Motor neuron (in vitro differentiated cells): ENCODE measurements at regions not wholly inside any gene's neighbourhood (a gene's known extent, or its start where the extent isn't known, plus 50 kb on each side); places are given as distances from the start of the nearest gene placed in this dataset.

Experiments used
- ATAC-seq, 8 experiments: fragments of 200-7000 bp; cut with Tn5 transposase; replicated peaks in 6 of 8; 2 replicates each; pipeline ENCODE4 v1.8.0; 2021; ENCODE audit warnings: mild to moderate bottlenecking in 8 of 8, moderate library complexity in 8 of 8
- H3K27ac ChIP-seq, 2 donors: fragments of 250-450 bp; sonication (Bioruptor Pico); 2 replicates each; pipeline ENCODE4 v1.9.0; 2021; ENCODE audit warnings: antibody characterized with exemption in 2 of 2, mild to moderate bottlenecking in 2 of 2, moderate library complexity in 1 of 2
- H3K4me1 ChIP-seq, 2 donors: fragments of 250-450 bp; sonication (Bioruptor Pico); replicated peaks in 1 of 2; 2 replicates each; pipeline ENCODE4 v1.6.1; 2021; ENCODE audit warnings: antibody characterized with exemption in 2 of 2, mild to moderate bottlenecking in 2 of 2, moderate library complexity in 1 of 2
- H3K4me3 ChIP-seq, 5 donors: fragments of 250-450 bp; sonication (Bioruptor Pico); 2 replicates each; pipeline ENCODE4 v1.9.0; 2021; ENCODE audit warnings: antibody characterized with exemption in 5 of 5, mild to moderate bottlenecking in 5 of 5, moderate library complexity in 4 of 5
- WGBS, 10 experiments: fragments of 450-650 bp; shearing (Covaris generic); methylation state at CpG; one replicate each; pipeline ENCODE4 v1.0.0; 2022; 5-methylcytosine and 5-hydroxymethylcytosine counted together
- in situ Hi-C, 9 experiments: fragments of 400-800 bp; cut with MboI; loops; one replicate each; pipeline ENCODE4 v1.15.0; 2021; ENCODE audit warnings: low sequenced_read_pairs in 9 of 9, low pct_unique_long_range_greater_than_20kb in 2 of 9; ENCODE audit not compliant: unreplicated experiment in 9 of 9

DNA sequence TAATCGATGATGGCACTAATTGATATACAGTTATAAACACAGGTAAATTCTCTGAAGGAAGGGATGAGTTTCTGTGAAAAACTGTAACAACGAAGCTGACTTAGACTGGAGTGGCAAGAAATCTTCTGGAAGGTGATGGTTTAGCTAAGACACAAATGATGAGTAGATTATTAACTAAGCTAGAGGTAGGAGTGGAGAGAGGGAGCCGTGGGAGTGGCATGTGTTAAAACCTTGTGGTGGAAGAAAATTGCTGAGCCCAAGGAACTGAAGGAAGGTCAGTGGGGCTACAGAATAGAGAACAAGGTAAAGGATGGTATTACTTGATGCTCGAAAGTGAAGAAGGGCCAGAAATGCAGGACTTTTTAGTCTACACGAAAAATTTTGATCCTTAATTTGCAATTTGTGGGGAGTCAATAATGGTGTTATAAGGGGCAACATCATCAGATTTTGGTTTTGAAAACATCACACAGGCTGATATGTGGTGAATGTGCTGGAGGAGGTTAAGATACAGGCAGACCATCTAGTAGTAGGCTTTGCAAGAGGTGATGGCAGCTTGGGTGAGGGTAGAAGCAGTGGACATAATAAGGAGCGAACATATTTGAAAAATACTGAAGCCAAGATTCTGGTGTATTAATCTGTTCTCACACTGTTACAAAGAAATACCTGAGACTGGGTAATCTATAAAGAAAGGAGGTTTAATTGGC is 93.8 kb downstream of the S1PR1 start:
- in situ Hi-C loops, result no loop called here
- WGBS, 10 experiments, result 25 to 100% (median 67%) methylated on average over 2 to 6 of the region's 6 CpGs
- Histone ChIP-seq H3K4me3 (no peak overlapping the region), H3K27ac (no peak overlapping the region), H3K4me1 (peaks cover 13 to 18% of the 10 kb centered on the region in 2 donors)
- ATAC-seq, result no peak

DNA sequence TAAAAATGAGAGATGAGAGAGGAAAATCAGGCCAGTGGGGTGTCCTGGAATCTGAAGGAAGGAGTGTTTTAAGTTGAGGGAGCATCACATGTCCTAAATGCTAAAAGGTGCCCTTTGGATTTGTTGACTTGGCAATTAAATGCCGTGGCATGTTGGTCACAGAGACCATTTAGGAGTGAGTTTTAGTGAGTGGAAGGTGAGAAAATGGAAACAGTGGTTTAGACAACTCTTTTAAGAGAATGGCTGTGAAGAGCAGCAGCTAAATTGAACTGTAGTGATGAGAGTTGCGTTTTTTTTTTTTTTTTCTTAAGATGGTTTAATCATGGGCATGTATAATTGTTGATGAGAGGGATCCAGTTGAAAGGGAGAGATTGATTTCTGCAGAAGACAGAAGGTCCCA is 95.0 kb downstream of the S1PR1 start:
- no peak overlapping the region for H3K4me3 ChIP-seq
- H3K27ac ChIP-seq, result no peak overlapping the region
- in situ Hi-C loops, result no loop called here
- ATAC-seq, result no peak
- WGBS, 10 experiments, result 17 to 100% (median 89%) methylated on average over 1 to 2 of the region's 2 CpGs; no CpG with 5 or more reads in 2 of the 10 experiments
- H3K4me1 ChIP-seq, result peaks cover 13 to 15% of the 10 kb centered on the region in 2 donors

DNA sequence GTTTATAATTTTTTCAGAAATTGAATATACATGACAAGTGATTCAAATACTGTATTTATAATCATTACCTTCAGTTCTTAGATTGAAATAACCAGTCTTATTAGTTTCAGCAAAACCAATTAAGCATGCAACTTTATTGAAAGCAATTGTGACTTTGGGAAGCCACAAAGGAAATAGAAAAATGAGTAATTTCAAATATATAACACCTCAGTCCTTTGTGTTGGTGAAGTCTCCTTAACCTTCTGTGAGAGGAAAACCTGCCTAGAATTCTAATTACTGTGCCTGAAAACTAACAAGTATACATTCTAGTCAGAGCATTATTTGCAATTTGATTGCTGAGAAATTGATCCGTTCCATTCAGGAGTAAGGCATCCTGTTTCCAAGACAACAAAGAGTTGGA is 95.8 kb downstream of the S1PR1 start:
- in situ Hi-C loops, result no loop called here
- Histone ChIP-seq H3K27ac (no peak overlapping the region), H3K4me3 (no peak overlapping the region), H3K4me1 (peaks cover 13 to 15% of the 10 kb centered on the region in 2 donors)
- WGBS, 10 experiments, result 0 to 85% (median 27%) methylated on average over 1 of the region's 1 CpG; no CpG with 5 or more reads in 2 of the 10 experiments
- ATAC-seq, result peak in 2 of 8 experiments; percentile 34 to 38

DNA sequence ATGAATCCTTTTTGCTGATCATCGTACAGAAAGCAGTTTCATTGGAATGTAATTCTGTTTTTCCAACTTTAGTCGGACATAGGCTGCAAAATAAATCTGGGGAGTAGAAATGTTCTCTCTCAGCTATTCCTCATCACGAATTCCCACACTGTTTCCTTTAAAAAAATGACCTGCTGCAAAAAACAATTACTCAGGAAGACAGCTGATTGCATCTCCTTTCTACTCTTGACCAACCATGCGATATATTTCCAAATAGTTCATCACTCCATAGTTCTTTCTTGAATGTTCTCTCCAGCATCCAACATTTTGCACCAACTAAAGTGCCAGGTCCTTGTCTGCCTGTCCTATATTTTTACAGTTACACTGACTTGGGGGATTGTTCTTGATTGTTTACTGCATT is 96.4 kb downstream of the S1PR1 start:
- Histone ChIP-seq H3K4me3 (no peak overlapping the region), H3K27ac (no peak overlapping the region), H3K4me1 (peaks cover 13 to 15% of the 10 kb centered on the region in 2 donors)
- WGBS, 10 experiments, result 0 to 94% (median 80%) methylated on average over 1 to 4 of the region's 4 CpGs
- in situ Hi-C loops, result no loop called here
- ATAC-seq, result no peak

DNA sequence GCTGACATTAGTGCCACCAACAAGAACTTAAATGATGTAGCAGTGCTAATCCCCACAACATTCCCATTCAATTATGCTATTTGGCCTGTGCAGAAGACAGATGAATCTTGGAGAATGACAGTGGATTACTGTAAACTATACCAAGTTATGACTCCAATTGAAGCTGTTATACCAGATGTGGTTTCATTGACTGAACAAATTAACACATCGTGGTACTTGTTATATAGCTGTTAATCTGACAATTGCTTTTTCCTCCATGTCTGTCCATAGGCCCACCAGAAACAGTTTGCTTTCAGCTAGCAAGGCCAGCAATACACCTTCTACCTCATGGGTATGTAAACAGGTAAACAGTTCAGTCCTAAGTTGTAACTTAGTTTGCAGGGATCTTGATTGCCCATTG is 101.1 kb downstream of the S1PR1 start:
- WGBS, 10 experiments, result 0 to 100% (median 50%) methylated on average over 1 of the region's 1 CpG; no CpG with 5 or more reads in 4 of the 10 experiments
- Histone ChIP-seq H3K27ac (no peak overlapping the region), H3K4me3 (no peak overlapping the region), H3K4me1 (peaks cover 5 to 8% of the 10 kb centered on the region in 2 donors)
- no peak for ATAC-seq
- in situ Hi-C loops, result no loop called here

DNA sequence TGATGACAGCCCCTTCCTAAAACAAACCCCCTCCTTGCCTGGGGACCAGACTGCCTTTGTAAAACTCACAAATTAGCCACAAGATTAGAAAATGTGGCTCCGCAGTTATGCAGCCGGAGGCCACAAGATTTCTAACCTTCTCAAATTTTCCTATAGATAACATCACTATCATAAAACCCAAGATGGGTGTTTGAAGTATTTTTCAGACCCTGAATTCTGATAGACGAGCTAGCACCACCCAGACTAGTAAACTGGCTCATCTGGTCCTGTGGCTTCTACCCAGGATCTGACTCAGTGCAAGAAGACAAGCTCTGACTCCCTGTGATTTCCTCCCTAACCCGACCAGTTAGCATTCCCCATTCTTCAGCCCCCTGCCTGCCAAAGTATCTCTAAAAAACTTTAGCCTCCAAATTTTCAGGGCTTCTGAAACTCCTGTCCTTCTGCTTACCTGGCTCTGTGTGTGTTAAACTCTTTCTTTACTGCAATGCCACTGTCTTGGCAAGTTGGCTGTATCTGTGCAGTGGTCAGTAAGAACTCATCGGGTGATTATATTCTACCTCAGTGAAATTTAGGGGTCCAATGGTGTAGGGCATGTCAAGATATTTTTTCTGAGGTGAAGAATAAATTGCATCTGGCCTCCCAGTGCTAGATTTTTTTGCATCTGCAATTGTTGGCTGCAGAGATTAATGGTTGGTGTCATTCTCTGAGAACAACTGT is 102.1 kb downstream of the S1PR1 start:
- WGBS, 10 experiments, result 17 to 89% (median 47%) methylated on average over 1 to 5 of the region's 5 CpGs; no CpG with 5 or more reads in 1 of the 10 experiments
- in situ Hi-C loops, result no loop called here

DNA sequence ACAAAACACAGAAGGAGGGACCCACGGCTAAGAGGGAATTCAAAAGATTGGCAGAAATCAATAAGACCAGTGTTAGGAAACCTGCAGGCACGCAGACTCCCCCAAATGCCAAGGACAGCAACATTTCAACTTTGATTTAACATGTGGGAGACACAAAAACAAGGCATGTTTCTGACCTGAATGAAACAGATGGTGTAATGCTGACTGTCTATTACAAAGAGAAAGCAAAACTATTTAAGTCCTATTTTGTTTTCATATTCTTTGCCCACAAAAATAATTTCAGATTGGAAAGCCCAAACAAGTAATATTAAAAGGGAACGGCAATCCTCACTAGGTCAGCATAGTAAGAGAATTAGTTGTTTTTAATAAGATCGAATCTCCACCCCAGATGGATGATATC is 107.9 kb downstream of the S1PR1 start:
- Histone ChIP-seq H3K27ac (no peak overlapping the region), H3K4me1 (peaks cover 0 to 10% of the 10 kb centered on the region in 2 donors), H3K4me3 (no peak overlapping the region)
- 0 to 80% (median 40%) methylated on average over 2 to 4 of the region's 4 CpGs for WGBS, 10 experiments
- in situ Hi-C loops, result no loop called here
- peak in 3 of 8 experiments; percentile 10 to 53 (median 47) for ATAC-seq

More for the DNA sequence above, 102.1 kb downstream of the S1PR1 start:
- H3K27ac ChIP-seq, result no peak overlapping the region
- ATAC-seq, result no peak
- no peaks in the 10 kb centered on the region for H3K4me1 ChIP-seq
- no peak overlapping the region for H3K4me3 ChIP-seq

DNA sequence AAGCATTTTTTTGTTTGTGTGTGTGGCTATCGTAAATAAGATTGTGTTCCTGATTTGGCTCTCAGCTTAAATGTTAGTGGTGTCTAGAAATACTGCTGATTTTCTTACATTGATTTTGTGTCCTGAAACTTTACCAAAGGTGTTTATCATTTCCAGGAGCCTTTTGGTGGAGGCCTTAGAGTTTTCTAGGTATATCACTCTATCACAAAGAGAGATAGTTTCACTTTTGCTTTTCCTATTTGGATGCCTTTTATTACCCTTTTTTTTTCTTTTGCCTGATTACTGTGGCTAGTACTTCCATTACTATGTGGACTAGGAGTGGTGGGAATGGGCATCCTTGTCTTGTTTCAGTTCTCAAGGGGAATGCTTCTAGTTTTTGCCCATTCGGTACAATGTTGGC is 109.6 kb downstream of the S1PR1 start:
- Histone ChIP-seq H3K27ac (no peak overlapping the region), H3K4me1 (peaks cover 0 to 10% of the 10 kb centered on the region in 2 donors), H3K4me3 (no peak overlapping the region)
- WGBS, 10 experiments, result 45 to 100% (median 93%) methylated on average over 1 to 2 of the region's 2 CpGs; no CpG with 5 or more reads in 2 of the 10 experiments
- no peak for ATAC-seq
- in situ Hi-C loops, result no loop called here

DNA sequence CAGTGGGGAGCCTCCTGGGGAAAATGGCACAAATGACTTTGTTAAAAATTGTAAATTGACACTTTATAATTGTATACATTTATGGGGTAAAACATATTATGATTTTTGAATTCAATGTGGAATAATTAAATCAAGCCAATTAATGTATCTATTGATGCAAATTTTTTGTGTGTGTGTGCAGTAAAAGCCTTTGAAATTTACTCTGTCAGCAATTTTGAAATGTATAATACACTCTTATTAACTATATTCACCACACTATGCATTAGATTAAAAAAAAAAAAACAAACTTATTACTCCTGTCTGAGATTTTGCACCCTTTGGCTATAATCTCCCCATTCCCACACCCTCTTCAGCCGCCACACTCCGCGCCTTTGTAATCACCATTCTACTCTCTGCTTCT is 119.2 kb downstream of the S1PR1 start:
- Histone ChIP-seq H3K4me1 (peaks cover 0 to 3% of the 10 kb centered on the region in 2 donors), H3K27ac (no peak overlapping the region), H3K4me3 (no peak overlapping the region)
- 77 to 100% (median 94%) methylated on average over 1 to 3 of the region's 3 CpGs for WGBS, 10 experiments
- no peak for ATAC-seq
- in situ Hi-C loops, result no loop called here

DNA sequence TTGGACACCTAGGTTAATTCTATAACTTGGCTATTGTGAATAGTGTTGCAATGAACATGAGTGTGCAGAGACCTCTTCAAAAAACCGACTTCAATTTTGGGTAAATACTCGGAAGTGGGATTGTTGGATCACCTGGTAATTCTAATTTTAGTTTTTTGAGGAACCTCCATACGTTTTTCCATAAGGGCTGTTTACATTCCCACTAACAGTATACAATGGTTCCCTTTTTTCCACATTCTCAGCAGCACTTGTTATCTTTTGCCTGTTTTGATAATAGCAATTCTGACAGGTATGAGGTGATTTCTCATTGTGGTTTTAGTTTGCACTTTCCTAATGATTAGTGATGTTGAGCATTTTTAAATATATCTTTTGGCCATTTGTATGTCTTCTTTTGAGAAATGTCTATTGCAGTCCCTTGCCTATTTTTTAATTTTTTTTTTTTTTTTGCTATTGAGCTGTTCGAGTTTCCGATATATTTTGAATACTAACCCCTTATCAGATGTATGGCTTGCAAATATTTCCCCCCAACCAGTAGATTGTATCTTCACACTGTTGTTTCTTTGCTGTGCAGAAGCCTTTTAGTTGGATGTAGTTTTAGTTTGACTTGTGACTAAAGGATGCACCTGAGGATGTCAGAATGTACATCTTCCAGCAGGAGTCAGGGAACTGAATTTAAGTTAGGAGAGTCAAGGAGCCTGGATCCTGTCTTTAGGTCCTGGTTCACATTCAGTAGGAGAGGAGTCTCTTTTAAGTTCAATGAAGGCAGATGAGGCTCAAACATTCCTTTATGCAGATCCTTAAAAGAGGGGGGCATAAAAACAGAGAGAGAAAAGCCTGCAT is 120.0 kb downstream of the S1PR1 start:
- peaks cover 0 to 3% of the 10 kb centered on the region in 2 donors for H3K4me1 ChIP-seq
- in situ Hi-C loops, result no loop called here
- 0 to 94% (median 75%) methylated on average over 4 to 5 of the region's 5 CpGs for WGBS, 10 experiments
- peak in 3 of 8 experiments; percentile 38 to 44 (median 43) for ATAC-seq
- H3K27ac ChIP-seq, result no peak overlapping the region
- no peak overlapping the region for H3K4me3 ChIP-seq

DNA sequence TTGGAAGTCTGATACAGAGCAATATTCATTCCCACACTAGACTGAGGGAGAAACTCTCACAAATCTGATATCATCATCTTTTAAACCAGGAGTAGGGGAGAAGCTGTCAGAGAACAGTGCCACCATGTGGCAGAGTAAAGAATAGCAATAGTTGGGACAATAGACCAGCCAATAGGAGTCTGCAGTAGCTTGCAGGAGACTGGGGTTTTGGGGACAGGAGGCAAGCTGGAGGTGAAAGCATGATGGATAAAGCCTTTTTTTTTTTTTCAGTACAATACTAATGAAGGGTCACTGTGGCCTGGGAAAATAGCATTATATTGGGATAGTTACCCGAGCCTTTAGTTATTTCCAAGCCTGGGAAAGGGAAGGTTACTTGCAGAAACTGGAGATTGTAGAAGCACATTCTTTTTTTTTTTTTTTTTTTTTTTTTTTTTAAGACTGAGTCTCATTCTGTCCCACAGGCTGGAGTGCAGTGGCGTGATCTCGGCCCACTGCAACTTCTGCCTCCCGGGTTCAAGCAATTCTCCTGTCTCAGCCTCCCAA is 120.7 kb downstream of the S1PR1 start:
- H3K27ac ChIP-seq, result no peak overlapping the region
- H3K4me3 ChIP-seq, result no peak overlapping the region
- in situ Hi-C loops, result no loop called here
- H3K4me1 ChIP-seq, result peaks cover 0 to 3% of the 10 kb centered on the region in 2 donors
- ATAC-seq, result peak; percentile 93 to 100 (median 98)
- WGBS, 10 experiments, result 0 to 75% (median 40%) methylated on average over 1 to 4 of the region's 4 CpGs; no CpG with 5 or more reads in 1 of the 10 experiments

DNA sequence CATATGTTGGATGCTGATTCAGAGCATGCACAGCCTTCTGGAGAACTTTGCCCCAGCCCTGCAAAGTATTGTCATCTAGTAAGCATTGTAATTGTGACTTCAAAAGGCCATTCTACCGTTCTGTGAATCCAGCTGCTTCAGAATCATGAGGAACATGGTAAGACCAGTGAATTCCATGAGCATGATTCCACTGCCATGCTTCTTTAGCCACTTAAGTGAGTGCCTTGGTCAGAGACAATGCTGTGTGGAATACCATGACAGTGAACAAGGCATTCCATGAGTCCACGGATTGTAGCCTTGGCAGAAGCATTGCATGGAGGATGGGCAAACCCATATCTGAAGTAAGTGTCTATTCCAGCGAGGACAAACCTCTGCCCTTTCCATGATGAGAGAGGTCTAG is 123.7 kb downstream of the S1PR1 start:
- 40 to 90% (median 80%) methylated on average over 1 to 3 of the region's 3 CpGs; no CpG with 5 or more reads in 4 of the 10 experiments for WGBS, 10 experiments
- Histone ChIP-seq H3K27ac (no peak overlapping the region), H3K4me1 (peaks cover 3 to 13% of the 10 kb centered on the region in 2 donors), H3K4me3 (no peak overlapping the region)
- no peak for ATAC-seq
- in situ Hi-C loops, result no loop called here

DNA sequence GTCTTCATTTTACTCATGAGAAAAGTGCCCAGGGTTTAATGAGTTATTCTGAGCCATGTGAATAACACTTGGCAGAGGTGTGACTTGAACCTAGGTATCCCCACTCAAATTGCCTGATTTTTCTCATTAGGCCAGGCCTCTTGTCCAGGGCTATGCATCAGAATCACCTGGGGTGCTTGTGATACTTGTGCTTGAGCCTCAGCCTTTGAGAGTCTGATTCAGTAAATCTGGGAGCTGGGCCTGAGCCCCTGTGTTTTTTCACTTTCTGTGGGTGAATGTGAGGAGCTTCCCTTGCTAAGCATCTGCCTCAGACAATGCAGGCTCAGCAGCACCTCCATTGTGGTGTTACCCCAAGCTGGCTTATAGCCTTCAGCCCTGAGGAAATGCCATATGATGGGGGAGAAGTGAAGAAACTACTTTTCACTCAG is 127.1 kb downstream of the S1PR1 start:
- H3K27ac ChIP-seq, result no peak overlapping the region
- H3K4me3 ChIP-seq, result no peak overlapping the region
- in situ Hi-C loops, result no loop called here
- no peak for ATAC-seq
- peaks cover 29 to 41% of the 10 kb centered on the region in 2 donors for H3K4me1 ChIP-seq
